ENCODE measurements at regions not wholly inside any gene's neighbourhood (a gene's known extent, or its start where the extent isn't known, plus 50 kb on each side); places are given as distances from the start of the nearest gene placed in this dataset.

DNA sequence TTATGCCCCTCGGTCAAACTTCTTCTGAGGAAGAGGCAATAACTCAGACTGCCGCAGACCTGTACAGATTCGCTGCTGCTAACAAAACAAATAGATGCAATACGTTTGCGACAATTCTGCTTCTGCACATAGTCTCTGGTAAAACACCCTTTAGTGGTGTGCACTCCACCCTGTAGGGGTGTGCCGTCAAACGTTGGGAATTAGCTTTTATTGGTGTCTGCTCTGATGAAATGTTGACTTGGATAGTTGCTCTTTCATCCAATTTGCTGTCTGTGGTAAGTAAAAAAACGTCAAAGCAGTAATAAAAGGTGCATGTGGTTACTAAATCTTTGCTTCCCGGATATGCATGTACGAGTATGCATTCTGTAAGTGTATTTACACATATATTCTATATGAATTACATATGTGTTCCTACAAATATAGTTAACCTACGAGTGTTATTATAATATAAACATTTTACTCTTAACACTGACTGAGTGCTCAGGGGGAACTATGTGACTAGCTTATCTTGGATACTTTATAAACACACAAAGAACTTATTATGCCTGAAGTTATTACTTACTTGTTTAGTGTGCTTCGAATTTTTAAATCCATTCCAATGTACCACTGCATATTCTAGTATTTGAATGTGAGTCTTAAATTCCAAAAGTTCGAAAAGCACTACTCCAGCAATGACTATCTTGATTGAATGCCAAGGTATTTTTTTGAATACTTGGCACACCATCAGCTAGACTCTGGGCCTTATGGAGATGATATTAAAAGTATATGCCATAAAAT is 610.2 kb downstream of the ZEB2 start:
- TF ChIP-seq, protein P1, sequence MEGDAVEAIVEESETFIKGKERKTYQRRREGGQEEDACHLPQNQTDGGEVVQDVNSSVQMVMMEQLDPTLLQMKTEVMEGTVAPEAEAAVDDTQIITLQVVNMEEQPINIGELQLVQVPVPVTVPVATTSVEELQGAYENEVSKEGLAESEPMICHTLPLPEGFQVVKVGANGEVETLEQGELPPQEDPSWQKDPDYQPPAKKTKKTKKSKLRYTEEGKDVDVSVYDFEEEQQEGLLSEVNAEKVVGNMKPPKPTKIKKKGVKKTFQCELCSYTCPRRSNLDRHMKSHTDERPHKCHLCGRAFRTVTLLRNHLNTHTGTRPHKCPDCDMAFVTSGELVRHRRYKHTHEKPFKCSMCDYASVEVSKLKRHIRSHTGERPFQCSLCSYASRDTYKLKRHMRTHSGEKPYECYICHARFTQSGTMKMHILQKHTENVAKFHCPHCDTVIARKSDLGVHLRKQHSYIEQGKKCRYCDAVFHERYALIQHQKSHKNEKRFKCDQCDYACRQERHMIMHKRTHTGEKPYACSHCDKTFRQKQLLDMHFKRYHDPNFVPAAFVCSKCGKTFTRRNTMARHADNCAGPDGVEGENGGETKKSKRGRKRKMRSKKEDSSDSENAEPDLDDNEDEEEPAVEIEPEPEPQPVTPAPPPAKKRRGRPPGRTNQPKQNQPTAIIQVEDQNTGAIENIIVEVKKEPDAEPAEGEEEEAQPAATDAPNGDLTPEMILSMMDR (IDR thresholded peaks at IDR 0.05): no peak
- Histone ChIP-seq H3K4me3 (no peak overlapping the region), H3K27ac (no peak overlapping the region)
- DNase-seq (ENCODE audit: low spot score): no peak

DNA sequence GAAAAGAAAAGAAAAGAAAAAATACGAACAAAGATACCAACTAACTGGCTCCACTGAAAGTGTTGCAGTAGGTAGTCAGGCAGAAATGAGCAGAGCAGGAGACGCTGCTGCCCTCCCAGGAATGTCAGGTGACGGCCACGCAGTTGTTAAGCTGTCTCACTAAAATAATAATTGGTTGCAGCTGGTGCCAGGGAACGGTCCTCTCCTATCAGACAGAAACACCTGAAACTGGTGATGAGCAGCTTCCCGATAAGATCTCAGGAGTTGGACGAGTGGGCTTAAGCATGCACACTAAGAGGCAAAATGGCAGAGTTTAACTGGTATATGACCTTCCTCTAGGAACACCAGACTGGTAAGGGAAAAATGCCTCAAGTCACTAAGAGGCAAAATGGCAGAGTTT is 611.1 kb downstream of the ZEB2 start:
- TF ChIP-seq, protein P1 (IDR thresholded peaks at IDR 0.05): no peak
- no peak overlapping the region for H3K27ac ChIP-seq

DNA sequence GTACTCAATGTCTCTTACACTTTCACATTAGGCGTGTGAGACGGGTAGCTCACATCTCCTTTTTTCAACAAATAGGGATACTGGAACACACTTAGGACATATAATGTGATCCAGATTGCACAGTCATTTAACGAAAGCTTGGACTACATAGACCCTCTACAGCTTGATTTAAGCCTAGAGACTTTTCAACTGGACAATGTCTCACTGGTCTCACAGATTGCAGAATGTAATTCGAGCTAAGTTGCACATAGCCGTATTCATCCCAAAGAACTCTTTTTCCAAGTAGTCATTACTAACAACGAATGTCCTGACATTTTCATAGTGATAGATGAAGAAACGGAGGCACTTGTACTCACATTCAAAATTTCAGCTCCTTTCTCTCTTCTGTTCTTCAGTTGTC is 612.1 kb downstream of the ZEB2 start:
- TF ChIP-seq, protein P1 (IDR thresholded peaks at IDR 0.05): no peak
- H3K4me3 ChIP-seq: no peak overlapping the region
- no peak overlapping the region for H3K27ac ChIP-seq
- no peak for DNase-seq (ENCODE audit: low spot score)

More for the DNA sequence above, 611.1 kb downstream of the ZEB2 start:
- no peak overlapping the region for H3K4me3 ChIP-seq
- no peak for DNase-seq (ENCODE audit: low spot score)

DNA sequence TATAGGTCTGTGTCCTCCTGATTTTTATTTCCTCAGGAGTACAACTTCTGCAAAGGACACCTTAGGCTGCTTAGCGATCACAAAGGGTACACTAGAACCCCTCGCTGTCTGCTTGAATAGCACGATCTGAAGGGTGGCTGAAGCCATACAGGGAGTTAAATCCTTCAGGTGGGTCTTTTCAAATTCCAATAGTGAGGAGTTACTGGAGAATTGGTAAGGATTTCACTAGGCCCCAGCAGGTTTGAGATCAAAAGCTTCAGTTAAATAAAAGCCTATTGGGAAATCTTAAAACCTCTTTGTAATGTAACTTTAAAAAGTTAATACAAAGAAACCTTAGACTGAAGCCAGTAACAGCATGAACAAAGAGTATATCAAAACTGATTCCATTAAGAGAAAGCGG is 613.1 kb downstream of the ZEB2 start:
- H3K27ac ChIP-seq: no peak overlapping the region
- DNase-seq (ENCODE audit: low spot score): no peak

DNA sequence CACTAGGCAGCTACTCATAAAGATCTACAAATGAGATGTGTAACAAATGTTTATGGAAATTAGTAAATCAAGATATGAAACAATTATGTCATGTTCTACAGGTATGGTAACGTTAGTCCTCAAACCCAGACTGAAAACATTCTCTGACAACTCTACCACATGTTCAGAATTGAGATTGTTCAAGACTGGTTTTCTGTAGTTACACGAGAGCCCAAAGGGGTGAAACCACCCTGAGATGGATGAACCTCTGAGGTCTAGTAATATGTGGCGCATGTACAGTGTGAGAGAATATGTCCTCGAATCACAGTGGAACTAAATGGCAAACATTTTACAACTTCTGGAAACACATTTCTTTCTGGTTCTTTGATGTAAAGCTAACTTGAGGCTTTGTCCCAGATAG is 614.3 kb downstream of the ZEB2 start:
- TF ChIP-seq, protein P1 (IDR thresholded peaks at IDR 0.05): no peak
- no peak for DNase-seq (ENCODE audit: low spot score)
- Histone ChIP-seq H3K27ac (no peak overlapping the region), H3K4me3 (no peak overlapping the region)

More for the DNA sequence above, 613.1 kb downstream of the ZEB2 start:
- H3K4me3 ChIP-seq: no peak overlapping the region
- TF ChIP-seq, protein P1 (IDR thresholded peaks at IDR 0.05): no peak

DNA sequence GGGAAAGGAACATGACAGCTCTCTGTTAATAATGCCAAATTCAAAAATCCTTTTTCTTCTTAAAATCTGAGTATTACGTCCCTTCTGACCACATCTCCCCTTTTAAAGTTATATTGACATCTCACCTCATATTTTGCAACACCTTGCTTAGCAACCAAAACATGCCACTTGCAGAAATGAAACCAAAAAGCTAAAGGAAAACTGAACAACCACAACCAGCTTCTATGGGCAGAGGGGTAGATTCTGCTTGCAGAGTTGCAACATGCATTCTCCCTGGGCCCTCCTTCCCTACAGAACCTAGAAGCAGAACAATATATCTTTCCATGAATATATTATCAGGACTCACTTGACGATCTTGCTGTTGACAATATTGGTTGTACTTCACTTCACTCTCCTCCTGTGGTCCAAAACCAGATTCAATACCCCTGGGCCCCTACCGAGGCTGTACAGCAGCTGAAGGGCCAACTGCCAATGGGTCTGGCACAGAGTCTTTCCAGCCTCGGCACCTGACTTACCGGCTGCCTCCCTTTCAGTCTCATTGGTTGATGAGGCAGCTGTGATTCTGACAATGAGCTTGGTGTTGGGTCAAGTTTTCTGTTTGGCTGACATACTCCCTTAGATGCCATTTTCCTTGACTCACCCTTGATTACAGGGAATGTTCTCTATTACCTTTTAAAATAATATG is 616.6 kb downstream of the ZEB2 start:
- peak overlapping the region; percentile 20 for H3K4me3 ChIP-seq
- H3K27ac ChIP-seq: no peak overlapping the region
- TF ChIP-seq, protein P1 (IDR thresholded peaks at IDR 0.05): no peak
- no peak for DNase-seq (ENCODE audit: low spot score)

All from coronary artery (tissue), 2 donors.